AG09319 (cell line): ENCODE measurements at regions not wholly inside any gene's neighbourhood (a gene's known extent, or its start where the extent isn't known, plus 50 kb on each side); places are given as distances from the start of the nearest gene placed in this dataset.

Experiments used
- DNase-seq: peaks from one replicate; pipeline ENCODE4 v3.0.0-alpha.2; 2010; ENCODE audit warnings: low read depth; ENCODE audit errors: extremely low read depth
- CTCF ChIP-seq: IDR thresholded peaks from 2 replicates; pipeline ENCODE4 v1.5.1; 2011; ENCODE audit warnings: low read depth, mild to moderate bottlenecking, inconsistent platforms, low read length, moderate library complexity

- no peak for TF ChIP-seq CTCF
- no peak for DNase-seq
Observed at GRCh38 chr1:50358962-50359361, 64.3 kb downstream of the DMRTA2 start.

GRCh38 chr1:50357186-50357585 lies 66.1 kb downstream of the DMRTA2 start:
- TF ChIP-seq CTCF = no peak
- DNase-seq = no peak

GRCh38 chr1:50354813-50355212 lies 68.4 kb downstream of the DMRTA2 start:
- no peak for DNase-seq
- TF ChIP-seq CTCF = no peak

- TF ChIP-seq CTCF = no peak
Observed at GRCh38 chr1:50352428-50352827, 70.8 kb downstream of the DMRTA2 start.

GRCh38 chr1:50350868-50351267 lies 72.4 kb downstream of the DMRTA2 start:
- TF ChIP-seq CTCF = no peak
- DNase-seq = no peak

More at GRCh38 chr1:50352428-50352827, 70.8 kb downstream of the DMRTA2 start:
- DNase-seq = no peak

- DNase-seq = no peak
- TF ChIP-seq CTCF = no peak
Observed at GRCh38 chr1:50350421-50350820, 72.8 kb downstream of the DMRTA2 start.

GRCh38 chr1:50349242-50349565 lies 74.0 kb downstream of the DMRTA2 start:
- DNase-seq = no peak
- TF ChIP-seq CTCF = no peak
